Esophagus muscularis mucosa (tissue), 4 donors: ENCODE measurements at regions not wholly inside any gene's neighbourhood (a gene's known extent, or its start where the extent isn't known, plus 50 kb on each side); places are given as distances from the start of the nearest gene placed in this dataset.

ENCODE experiments used
- EP300 ChIP-seq: sonication (generic); formaldehyde crosslinking; IDR thresholded peaks from one replicate; pipeline ENCODE4 v1.6.1; 2017; ENCODE audit warnings: antibody characterized with exemption
- POLR2A ChIP-seq: fragments of 450-650 bp; IDR thresholded peaks from one replicate; pipeline ENCODE4 v1.6.1; 2017; ENCODE audit warnings: antibody characterized with exemption, moderate library complexity, mild to moderate bottlenecking, low read depth
- POLR2AphosphoS5 ChIP-seq, 2 donors: sonication (generic); formaldehyde crosslinking; IDR thresholded peaks; one replicate each; pipeline ENCODE4 v1.6.1; 2017; ENCODE audit warnings: antibody characterized with exemption in 2 of 2
- TF ChIP-seq, protein P1 (sequence below), 3 experiments: fragments of 200-600 bp in 2 of 3; fragments of 450-650 bp in 1 of 3; sonication (generic) in 2 of 3; IDR thresholded peaks; one replicate each; pipeline ENCODE4 v1.5.1; 2017 to 2019; ENCODE audit warnings: antibody characterized with exemption in 3 of 3, mild to moderate bottlenecking in 2 of 3, moderate library complexity in 1 of 3

- TF ChIP-seq, protein P1, sequence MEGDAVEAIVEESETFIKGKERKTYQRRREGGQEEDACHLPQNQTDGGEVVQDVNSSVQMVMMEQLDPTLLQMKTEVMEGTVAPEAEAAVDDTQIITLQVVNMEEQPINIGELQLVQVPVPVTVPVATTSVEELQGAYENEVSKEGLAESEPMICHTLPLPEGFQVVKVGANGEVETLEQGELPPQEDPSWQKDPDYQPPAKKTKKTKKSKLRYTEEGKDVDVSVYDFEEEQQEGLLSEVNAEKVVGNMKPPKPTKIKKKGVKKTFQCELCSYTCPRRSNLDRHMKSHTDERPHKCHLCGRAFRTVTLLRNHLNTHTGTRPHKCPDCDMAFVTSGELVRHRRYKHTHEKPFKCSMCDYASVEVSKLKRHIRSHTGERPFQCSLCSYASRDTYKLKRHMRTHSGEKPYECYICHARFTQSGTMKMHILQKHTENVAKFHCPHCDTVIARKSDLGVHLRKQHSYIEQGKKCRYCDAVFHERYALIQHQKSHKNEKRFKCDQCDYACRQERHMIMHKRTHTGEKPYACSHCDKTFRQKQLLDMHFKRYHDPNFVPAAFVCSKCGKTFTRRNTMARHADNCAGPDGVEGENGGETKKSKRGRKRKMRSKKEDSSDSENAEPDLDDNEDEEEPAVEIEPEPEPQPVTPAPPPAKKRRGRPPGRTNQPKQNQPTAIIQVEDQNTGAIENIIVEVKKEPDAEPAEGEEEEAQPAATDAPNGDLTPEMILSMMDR (IDR thresholded peaks at IDR 0.05) = no peak
- TF ChIP-seq EP300 = no peak
- TF ChIP-seq POLR2A = no peak
- no peak for TF ChIP-seq POLR2AphosphoS5 (IDR thresholded peaks at IDR 0.05)
Measured at GRCh38 chr4:30614771-30615170, 105.4 kb upstream of the PCDH7 start.
